Astrocyte of the spinal cord (primary cell): ENCODE measurements at regions not wholly inside any gene's neighbourhood (a gene's known extent, or its start where the extent isn't known, plus 50 kb on each side); places are given as distances from the start of the nearest gene placed in this dataset.

Experiments used
- DNase-seq: peaks from one replicate; pipeline ENCODE4 v3.0.0; 2011; ENCODE audit warnings: low read depth, low spot score
- H3K4me3 ChIP-seq: 2 replicates; pipeline ENCODE4 v1.5.1; 2011; ENCODE audit warnings: low read depth, mild to moderate bottlenecking, low read length, moderate library complexity
- CTCF ChIP-seq: IDR thresholded peaks from 2 replicates; pipeline ENCODE4 v1.5.1; 2012; ENCODE audit warnings: low read depth, mild to moderate bottlenecking, low read length, inconsistent platforms
- in situ Hi-C: cut with HindIII; loops from 2 replicates; pipeline ENCODE4 v1.10.0; 2017; ENCODE audit warnings: low sequenced_read_pairs

- DNase-seq, result no peak
- H3K4me3 ChIP-seq, result no peak overlapping the region
- in situ Hi-C loops, result no loop called here
- TF ChIP-seq CTCF, result no peak
Observed at GRCh38 chr22:27695925-27696324, 105.6 kb downstream of the MN1 start.

GRCh38 chr22:27697888-27698287, 103.7 kb downstream of the MN1 start:
- H3K4me3 ChIP-seq, result no peak overlapping the region
- in situ Hi-C loops, result no loop called here
- no peak for DNase-seq
- no peak for TF ChIP-seq CTCF
